SKM-1 (cell line): ENCODE measurements at regions not wholly inside any gene's neighbourhood (a gene's known extent, or its start where the extent isn't known, plus 50 kb on each side); places are given as distances from the start of the nearest gene placed in this dataset.
"Not testable (repeated sequence)": the region's sequence is repeated elsewhere in the genome, so short reads cannot be mapped to it uniquely, and the experiment has no call there.

Experiments used
- DNase-seq: peaks from one replicate; lab custom pipeline; 2025; ENCODE audit not compliant: unreplicated experiment; lab: John Stamatoyannopoulos, UW

GRCh38 chr2:11877764-11878163 lies 131.3 kb downstream of the LPIN1 start:
- no peak for DNase-seq

DNA sequence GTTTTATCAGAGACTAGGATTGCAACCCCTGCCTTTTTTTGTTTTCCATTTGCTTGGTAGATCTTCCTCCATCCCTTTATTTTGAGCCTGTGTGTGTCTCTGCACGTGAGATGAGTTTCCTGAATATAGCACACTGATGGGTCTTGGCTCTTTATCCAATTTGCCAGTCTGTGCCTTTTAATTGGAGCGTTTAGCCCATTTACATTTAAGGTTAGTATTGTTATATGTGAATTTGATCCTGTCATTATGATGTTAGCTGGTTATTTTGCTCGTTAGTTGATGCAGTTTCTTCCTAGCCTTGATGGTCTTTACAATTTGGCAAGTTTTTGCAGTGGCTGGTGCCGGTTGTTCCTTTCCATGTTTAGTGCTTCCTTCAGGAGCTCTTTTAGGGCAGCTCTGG lies 138.8 kb downstream of the LPIN1 start:
- DNase-seq = not testable (repeated sequence)

DNA sequence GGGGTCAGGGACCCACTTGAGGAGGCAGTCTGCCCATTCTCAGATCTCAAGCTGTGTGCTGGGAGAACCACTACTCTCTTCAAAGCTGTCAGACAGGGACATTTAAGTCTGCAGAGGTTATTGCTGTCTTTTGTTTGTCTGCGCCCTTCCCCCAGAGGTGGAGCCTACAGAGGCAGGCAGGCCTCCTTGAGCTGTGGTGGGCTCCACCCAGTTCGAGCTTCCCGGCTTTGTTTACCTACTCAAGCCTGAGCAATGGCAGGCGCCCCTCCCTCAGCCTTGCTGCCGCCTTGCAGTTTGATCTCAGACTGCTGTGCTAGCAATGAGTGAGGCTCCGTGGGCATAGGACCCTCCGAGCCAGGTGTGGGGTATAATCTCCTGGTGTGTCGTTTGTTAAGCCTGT lies 140.5 kb downstream of the LPIN1 start:
- not testable (repeated sequence) for DNase-seq

DNA sequence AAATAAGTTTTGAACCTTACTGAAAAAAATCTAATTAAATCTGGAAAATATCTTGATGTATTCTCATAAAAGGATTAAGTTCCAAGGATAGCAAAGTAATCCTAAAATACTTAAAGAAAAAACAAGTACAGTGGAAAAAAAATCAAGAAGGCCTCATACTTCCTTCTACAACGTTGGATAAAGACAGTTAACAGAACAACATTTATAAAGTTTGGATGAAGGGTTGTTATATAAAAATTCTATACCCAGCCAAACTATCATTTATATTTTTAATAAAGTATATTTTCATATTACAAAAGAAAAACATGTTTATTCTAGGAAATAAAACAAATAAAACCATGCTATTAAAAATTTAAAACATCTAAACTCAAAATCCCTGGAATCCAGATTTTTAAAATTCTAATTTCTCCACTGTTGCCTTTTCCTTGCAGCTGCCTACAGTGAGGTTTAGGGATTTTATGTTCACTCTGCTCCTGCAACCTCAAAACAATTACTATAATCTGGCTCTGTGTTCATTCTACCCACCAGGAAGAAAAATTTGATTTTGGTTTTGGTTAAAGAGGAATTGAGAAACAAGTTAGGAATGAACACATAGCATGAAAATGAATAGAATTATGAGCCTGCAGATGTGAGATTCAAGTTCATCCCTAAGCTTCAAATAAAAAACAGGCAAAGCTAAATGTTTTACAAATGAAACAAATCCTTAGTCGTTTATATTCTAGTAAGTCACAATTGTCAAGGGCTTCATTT lies 142.8 kb downstream of the LPIN1 start:
- no peak for DNase-seq

DNA sequence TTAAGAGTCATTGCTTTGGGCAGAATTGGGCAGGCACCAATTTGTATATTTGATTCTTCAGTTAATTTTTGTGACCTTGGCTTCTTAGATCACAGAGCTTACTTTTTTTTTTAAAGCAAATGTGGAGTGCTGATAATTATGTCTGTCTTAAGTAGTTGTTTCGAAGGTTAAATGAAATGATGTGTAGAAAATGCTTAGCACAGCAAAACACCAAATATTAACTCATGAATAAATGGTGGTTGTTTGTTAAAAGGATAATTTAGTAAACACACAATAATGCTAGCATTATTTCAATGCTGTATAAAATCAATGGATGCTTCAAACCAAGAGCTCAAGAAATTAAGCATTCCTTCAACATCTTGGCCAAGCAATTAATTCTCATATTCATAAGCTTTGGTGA lies 143.4 kb downstream of the LPIN1 start:
- no peak for DNase-seq

DNA sequence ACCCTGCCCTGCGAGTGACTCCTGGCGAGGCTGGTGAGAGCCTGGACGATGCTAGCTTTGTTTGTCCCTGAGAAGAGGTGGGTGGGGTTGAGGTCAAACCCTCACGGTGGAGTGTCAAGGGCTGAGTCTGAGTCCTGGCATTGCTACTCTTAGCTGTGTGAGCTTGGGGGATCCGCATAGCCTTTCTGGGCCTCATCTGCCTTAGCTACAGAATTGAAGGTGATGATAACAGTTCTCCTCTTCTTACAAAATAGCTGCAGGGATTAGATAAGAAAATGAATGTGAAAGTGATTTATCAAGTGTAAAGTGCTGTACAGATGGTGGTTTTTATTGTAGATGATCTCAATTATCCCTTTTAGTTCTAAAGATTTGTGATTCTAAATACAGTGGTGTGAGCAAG lies 144.6 kb downstream of the LPIN1 start:
- no peak for DNase-seq

- no peak for DNase-seq
Measured at GRCh38 chr2:11891671-11892440, 145.4 kb downstream of the LPIN1 start.

DNA sequence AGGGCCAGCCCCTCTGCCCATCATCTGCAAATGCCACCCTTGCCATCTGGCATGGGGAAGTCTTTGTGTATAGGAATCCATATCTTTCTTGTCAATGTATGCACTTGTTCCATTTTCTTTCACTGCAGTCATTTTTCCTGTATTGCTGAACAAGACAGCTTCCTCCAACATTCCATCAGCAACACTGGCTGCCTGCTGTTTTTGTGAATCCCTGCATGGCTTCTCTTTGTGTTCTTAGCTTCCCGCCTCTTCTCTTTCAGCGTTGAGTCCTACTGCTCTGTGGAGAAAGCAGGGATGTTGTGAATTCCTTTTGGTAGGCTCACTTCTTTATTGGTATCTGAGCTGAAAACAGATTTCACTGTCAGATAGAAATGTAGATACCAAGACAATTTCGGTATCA lies 150.0 kb downstream of the LPIN1 start:
- DNase-seq = no peak

GRCh38 chr2:11898576-11898975 lies 152.1 kb downstream of the LPIN1 start:
- DNase-seq = peak; percentile 33

DNA sequence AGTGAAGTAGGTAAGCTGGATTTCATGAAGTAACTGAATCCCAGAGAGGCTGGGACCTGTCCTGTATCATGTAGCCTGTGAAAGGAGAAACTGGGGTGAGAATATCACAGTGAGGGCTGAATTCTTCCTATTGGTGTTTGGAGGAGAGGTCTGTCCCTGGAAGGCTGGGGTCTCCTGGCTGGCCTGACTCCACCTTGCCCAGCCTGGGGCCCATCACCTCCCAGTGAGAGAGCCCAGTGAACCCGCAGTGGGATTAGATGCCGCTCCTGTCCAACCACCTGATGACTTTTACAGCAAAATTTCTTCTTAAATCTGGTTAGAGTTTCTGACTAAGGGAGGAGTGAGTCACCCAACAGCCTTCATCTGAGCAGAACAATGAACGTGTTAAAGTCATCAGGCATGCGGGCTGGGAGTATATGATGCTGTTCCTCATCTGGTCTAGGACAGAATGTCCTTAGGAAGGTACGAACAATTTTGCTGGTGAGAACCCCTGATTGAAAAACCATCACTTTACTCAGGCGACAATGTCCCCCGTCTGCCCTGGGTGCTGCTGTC lies 152.9 kb downstream of the LPIN1 start:
- no peak for DNase-seq

GRCh38 chr2:11900891-11901290 lies 154.5 kb downstream of the LPIN1 start:
- DNase-seq = not testable (repeated sequence)

DNA sequence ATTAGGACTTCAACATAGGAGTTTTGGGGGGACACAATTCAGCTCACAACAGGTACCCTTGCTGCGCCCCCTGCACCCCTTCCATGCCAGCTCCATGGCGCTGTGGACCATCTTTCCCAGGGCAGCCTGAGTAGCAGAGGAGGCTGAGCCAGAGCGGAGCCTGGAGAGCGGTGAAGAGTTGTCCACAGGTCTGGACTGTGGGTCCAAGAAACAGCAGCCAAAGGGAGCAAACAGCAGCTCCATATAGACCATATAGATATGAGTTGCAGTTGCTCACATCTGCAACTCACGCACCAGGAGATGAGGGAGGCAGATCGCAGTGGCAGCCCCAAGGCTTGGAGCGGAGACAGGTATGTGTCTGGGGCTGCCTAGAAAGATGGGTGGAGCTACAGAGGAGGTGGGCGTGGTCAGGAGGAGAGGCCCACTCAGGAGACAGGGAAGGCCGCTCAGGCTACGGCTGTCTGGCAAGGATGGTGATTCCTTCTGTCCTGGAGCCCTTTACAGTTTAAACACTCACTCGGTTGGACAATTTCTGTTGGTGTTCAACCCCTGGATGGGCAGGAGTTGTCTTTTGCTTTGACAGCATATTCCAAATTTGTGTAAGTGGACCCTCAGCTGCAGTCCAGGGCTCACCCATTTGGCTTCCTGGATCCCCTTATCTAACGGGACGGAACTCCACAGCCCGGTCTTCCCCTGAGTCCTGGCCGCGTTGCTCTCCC lies 155.1 kb downstream of the LPIN1 start:
- no peak for DNase-seq

DNA sequence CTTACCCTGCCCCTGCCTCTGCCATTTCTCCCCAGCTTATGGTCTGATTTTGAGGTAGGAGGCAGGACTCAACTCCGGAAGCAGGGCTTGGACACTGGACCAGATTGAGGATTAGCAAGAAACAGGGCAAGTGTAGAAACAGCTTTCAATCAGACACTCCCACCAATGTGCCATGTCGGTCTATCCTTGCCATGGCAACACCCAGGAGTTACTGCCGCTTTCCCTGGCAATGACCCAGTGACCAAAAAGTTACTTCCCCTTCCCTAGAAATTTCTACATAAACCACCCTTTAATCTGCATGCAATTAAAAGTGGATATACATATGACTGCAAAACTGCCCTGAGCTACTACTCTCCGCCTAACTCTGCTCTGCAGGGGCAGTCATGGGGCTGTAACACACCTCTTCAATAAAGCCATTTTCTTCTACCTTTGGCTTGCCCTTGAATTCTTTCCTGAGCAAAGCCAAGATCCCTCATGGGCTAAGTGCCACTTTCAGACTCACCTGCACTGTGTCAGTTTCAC lies 156.7 kb downstream of the LPIN1 start:
- DNase-seq = peak; percentile 42

DNA sequence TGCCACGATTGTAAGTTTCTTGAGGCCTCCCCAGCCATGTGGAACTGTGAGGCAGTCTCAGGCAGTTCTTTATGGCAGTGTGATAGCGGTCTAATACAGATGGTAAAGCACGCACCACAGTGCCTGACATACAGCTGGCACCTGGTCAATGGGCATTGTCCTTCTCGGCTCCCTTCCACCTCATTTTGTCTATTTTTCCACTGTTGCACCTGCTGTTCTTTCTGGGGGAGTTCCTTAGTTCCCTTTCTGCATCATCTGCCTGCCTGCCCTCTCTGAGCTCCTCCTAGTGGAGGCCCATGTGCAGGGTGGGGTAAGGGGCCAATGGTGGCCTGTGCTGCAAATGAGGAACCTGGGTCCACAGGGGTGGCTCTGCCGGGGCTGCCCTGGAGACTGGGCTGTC lies 157.6 kb downstream of the LPIN1 start:
- DNase-seq = peak; percentile 74

DNA sequence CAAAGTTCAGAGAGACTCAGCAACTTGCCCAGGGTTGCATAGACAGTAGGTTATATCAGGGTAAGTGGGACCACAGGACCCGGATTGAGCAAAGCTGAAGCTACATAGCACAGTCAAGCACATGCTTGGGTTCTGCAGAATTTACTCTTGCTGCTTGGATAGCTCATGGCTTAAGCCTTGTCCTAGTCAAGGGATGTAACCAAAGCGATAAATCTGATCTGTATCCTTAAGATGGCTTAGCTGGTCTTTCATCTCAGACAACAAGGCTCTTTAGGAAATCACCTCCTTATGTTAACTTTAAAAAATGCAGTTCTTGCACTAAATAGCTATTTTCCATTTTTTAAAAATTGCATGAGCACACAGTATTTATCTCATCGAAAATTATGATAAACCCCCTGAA lies 158.5 kb downstream of the LPIN1 start:
- DNase-seq = no peak

GRCh38 chr2:11907190-11907589 lies 160.8 kb downstream of the LPIN1 start:
- DNase-seq = peak; percentile 91

DNA sequence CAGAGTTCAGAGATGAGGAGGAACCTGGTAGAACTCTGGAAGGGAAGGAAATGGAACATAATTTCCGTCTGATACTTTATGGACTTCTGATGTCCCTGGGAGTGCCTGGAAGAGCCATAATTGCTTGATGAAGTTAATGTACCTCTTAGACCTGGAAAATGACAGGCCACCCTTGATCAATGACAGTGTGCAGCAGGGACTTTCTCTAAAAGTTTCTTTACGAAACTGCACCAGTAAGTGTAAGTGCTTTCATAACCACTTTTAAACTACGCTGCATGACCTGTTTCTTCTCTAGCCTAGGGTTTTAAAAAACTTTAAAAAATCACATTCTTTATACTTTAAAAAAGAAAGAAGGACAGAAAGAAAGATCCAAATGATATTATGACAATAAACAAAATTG lies 164.5 kb downstream of the LPIN1 start:
- DNase-seq = no peak

DNA sequence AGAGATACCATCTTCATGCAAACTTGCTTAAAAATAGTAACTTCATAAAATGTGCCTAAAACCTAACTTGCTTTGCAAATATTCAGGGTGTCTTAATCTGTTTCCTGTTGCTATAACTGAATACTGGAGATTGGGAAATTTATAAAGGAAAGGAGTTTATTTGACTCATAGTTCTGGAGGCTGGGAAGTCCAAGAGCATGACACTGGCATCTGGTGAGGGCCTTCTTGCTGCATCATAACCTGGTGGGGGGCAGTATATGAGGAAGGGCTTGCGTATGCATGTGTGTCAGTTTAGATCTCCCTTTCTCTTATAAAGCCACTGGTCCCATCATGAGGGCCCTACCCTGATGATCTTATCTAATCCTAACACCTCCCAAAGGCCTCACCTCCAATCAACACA lies 166.5 kb downstream of the LPIN1 start:
- DNase-seq = no peak

- DNase-seq = no peak
Measured at GRCh38 chr2:11914455-11914854, 168.0 kb downstream of the LPIN1 start.

- no peak for DNase-seq
Measured at GRCh38 chr2:11915650-11916049, 169.2 kb downstream of the LPIN1 start.

- no peak for DNase-seq
Measured at GRCh38 chr2:11919953-11920352, 173.5 kb downstream of the LPIN1 start.
